GM12878 (cell line): ENCODE measurements at regions not wholly inside any gene's neighbourhood (a gene's known extent, or its start where the extent isn't known, plus 50 kb on each side); places are given as distances from the start of the nearest gene placed in this dataset.

Experiments
- ATAC-seq: fragments of 200-7000 bp; cut with Tn5 transposase; 3 replicates; pipeline ENCODE4 v1.9.1; 2020; ENCODE audit warnings: mild to moderate bottlenecking, moderate library complexity
- BruUV-seq: library from RNA; stranded (reverse); fragments of 400-500 nt; replicated peaks from 2 replicates; lab custom pipeline; 2021; lab: Mats Ljungman, UMichigan
- CTCF ChIA-PET: fragments of 300-600 bp; sonication (Branson Sonifier 250); formaldehyde crosslinking; extraction: SDS; loops from one replicate; lab custom pipeline; 2021; ENCODE audit warnings: inconsistent platforms; lab: Yijun Ruan, JAX
- POLR2A ChIA-PET: fragments of 350-600 bp; formaldehyde crosslinking; extraction: SDS; loops from one replicate; lab custom pipeline; 2021; ENCODE audit warnings: inconsistent platforms; lab: Charles Lee
- RAD21 ChIA-PET: fragments of 300-600 bp; sonication (Branson Sonifier 250); formaldehyde crosslinking; loops from one replicate; lab custom pipeline; 2023; ENCODE audit warnings: antibody characterized with exemption; ENCODE audit not compliant: unreplicated experiment; lab: Charles Lee
- SMC1A ChIA-PET: fragments of 300-600 bp; sonication (Branson Sonifier 250); formaldehyde crosslinking; loops from one replicate; lab custom pipeline; 2023; ENCODE audit not compliant: unreplicated experiment, uncharacterized antibody; lab: Charles Lee
- DNase-seq: peaks from one replicate; pipeline ENCODE4 v3.0.0-alpha.2; 2011; ENCODE audit warnings: low read depth, low spot score
- FAIRE-seq: peaks from 3 replicates; lab custom pipeline; 2011; peaks lifted over from hg19 to GRCh38; lab: Jason Lieb, UNC
- H2AFZ ChIP-seq: 2 replicates; pipeline ENCODE4 v1.6.0; 2011; ENCODE audit warnings: low read depth, low read length, control low read depth; ENCODE audit not compliant: control insufficient read depth
- H3K27ac ChIP-seq: 2 replicates; pipeline ENCODE4 v1.5.1; 2011; ENCODE audit warnings: control low read depth; ENCODE audit not compliant: control insufficient read depth, insufficient read depth
- H3K27me3 ChIP-seq, 2 experiments: replicated peaks in 1 of 2; 2 replicates each; pipeline versions ENCODE4 v1.6.0 to v1.6.1; 2011; ENCODE audit warnings: low read length in 1 of 2; ENCODE audit not compliant: control insufficient read depth in 2 of 2, insufficient read depth in 2 of 2
- H3K36me3 ChIP-seq, 2 experiments: 2 replicates each; pipeline ENCODE4 v1.5.1; 2011; ENCODE audit warnings: low read length in 1 of 2; ENCODE audit not compliant: control insufficient read depth in 2 of 2, insufficient read depth in 2 of 2
- H3K4me1 ChIP-seq: 2 replicates; pipeline ENCODE4 v1.6.1; 2011; ENCODE audit warnings: mild to moderate bottlenecking, low read length, moderate library complexity, mixed read lengths; ENCODE audit not compliant: control insufficient read depth, insufficient read depth
- H3K4me2 ChIP-seq: 2 replicates; pipeline ENCODE4 v1.6.0; 2011; ENCODE audit warnings: control low read depth; ENCODE audit not compliant: control insufficient read depth, insufficient read depth
- H3K4me3 ChIP-seq: fragments of 200-600 bp; sonication (generic); 2 replicates; pipeline ENCODE4 v1.5.1; 2016
- H3K79me2 ChIP-seq: 2 replicates; pipeline ENCODE4 v1.6.0; 2011; ENCODE audit warnings: low read length; ENCODE audit not compliant: control insufficient read depth, insufficient read depth
- H3K9ac ChIP-seq: 2 replicates; pipeline ENCODE4 v1.8.0; 2011; ENCODE audit warnings: low read length, control low read depth, mixed read lengths; ENCODE audit not compliant: control insufficient read depth, insufficient read depth
- H3K9me3 ChIP-seq: replicated peaks from 3 replicates; pipeline ENCODE4 v1.5.1; 2011; ENCODE audit warnings: mild to moderate bottlenecking, low read length; ENCODE audit not compliant: control insufficient read depth, insufficient read depth
- H4K20me1 ChIP-seq: 2 replicates; pipeline ENCODE4 v1.6.0; 2011; ENCODE audit not compliant: control insufficient read depth, insufficient read depth
- BHLHE40 ChIP-seq, 2 experiments: fragments of 450-650 bp in 1 of 2; IDR thresholded peaks; 2 replicates each; pipeline ENCODE4 v1.6.1; 2011 to 2017; ENCODE audit warnings: low read depth in 2 of 2, borderline replicate concordance in 1 of 2, improper control_type of control experiment in 1 of 2, low read length in 1 of 2, mild to moderate bottlenecking in 1 of 2
- CBX3 ChIP-seq: fragments of 200-600 bp; sonication (generic); IDR thresholded peaks from 2 replicates; pipeline ENCODE4 v1.6.1; 2016; ENCODE audit warnings: low read depth, borderline replicate concordance
- HDAC2 ChIP-seq: fragments of 200-600 bp; sonication (generic); IDR thresholded peaks from 2 replicates; pipeline ENCODE4 v1.6.1; 2017
- NR2C1 ChIP-seq: fragments of 450-650 bp; IDR thresholded peaks from 2 replicates; pipeline ENCODE4 v1.6.1; 2017; ENCODE audit warnings: antibody characterized with exemption, mild to moderate bottlenecking, moderate library complexity
- POLR2AphosphoS2 ChIP-seq: IDR thresholded peaks from 2 replicates; pipeline ENCODE4 v1.6.1; 2011; ENCODE audit warnings: low read depth, mild to moderate bottlenecking, low read length, improper control_type of control experiment, moderate library complexity
- POLR2AphosphoS5 ChIP-seq: IDR thresholded peaks from 2 replicates; pipeline ENCODE4 v1.6.1; 2011; ENCODE audit warnings: mild to moderate bottlenecking, low read length, inconsistent platforms
- SMAD5 ChIP-seq: IDR thresholded peaks from 2 replicates; pipeline ENCODE4 v1.6.1; 2016; ENCODE audit warnings: antibody characterized with exemption, low read depth
- SRF ChIP-seq, 2 experiments: IDR thresholded peaks; 2 replicates each; pipeline ENCODE4 v1.6.1; 2011; ENCODE audit warnings: low read depth in 2 of 2, low read length in 2 of 2, mild to moderate bottlenecking in 1 of 2, moderate library complexity in 1 of 2
- TAF1 ChIP-seq: IDR thresholded peaks from 2 replicates; pipeline ENCODE4 v1.6.1; 2011; ENCODE audit warnings: mild to moderate bottlenecking, low read depth, low read length, borderline replicate concordance
- ZZZ3 ChIP-seq: IDR thresholded peaks from 2 replicates; pipeline ENCODE4 v1.6.1; 2011; ENCODE audit warnings: low read depth; ENCODE audit not compliant: control insufficient read depth, insufficient read length
- WGBS: methylation state at CpG from one replicate; pipeline ENCODE4 v1.1.6; 2016; ENCODE audit warnings: low lambda C conversion rate; ENCODE audit not compliant: insufficient replicate concordance, insufficient coverage; ENCODE audit errors: missing lambda C conversion rate; 5-methylcytosine and 5-hydroxymethylcytosine counted together
- in situ Hi-C: fragments of 300-500 bp; cut with MboI; formaldehyde crosslinking; loops from 9 replicates; pipeline ENCODE4 v1.14.3; 2018; ENCODE audit warnings: mixed read lengths
- intact Hi-C: fragments of 100-400 bp; cut with micrococcal nuclease; formaldehyde crosslinking; loops from one replicate; pipeline ENCODE4 v1.14.2; 2022; ENCODE audit not compliant: unreplicated experiment
- TF ChIP-seq, protein P1 (sequence below): fragments of 450-650 bp; IDR thresholded peaks from 2 replicates; pipeline ENCODE4 v1.6.1; 2016; ENCODE audit warnings: mild to moderate bottlenecking
- TF ChIP-seq, protein P2 (sequence below): fragments of 450-650 bp; IDR thresholded peaks from 2 replicates; pipeline ENCODE4 v1.6.1; 2017; ENCODE audit warnings: mild to moderate bottlenecking
- TF ChIP-seq, protein P3 (sequence below): fragments of 450-650 bp; IDR thresholded peaks from 2 replicates; pipeline ENCODE4 v1.6.1; 2017; ENCODE audit warnings: mild to moderate bottlenecking, moderate library complexity
- TF ChIP-seq, protein P4 (sequence below): fragments of 450-650 bp; IDR thresholded peaks from 2 replicates; pipeline ENCODE4 v1.6.1; 2018; ENCODE audit warnings: borderline replicate concordance, mild to moderate bottlenecking; ENCODE audit not compliant: partially characterized antibody

DNA sequence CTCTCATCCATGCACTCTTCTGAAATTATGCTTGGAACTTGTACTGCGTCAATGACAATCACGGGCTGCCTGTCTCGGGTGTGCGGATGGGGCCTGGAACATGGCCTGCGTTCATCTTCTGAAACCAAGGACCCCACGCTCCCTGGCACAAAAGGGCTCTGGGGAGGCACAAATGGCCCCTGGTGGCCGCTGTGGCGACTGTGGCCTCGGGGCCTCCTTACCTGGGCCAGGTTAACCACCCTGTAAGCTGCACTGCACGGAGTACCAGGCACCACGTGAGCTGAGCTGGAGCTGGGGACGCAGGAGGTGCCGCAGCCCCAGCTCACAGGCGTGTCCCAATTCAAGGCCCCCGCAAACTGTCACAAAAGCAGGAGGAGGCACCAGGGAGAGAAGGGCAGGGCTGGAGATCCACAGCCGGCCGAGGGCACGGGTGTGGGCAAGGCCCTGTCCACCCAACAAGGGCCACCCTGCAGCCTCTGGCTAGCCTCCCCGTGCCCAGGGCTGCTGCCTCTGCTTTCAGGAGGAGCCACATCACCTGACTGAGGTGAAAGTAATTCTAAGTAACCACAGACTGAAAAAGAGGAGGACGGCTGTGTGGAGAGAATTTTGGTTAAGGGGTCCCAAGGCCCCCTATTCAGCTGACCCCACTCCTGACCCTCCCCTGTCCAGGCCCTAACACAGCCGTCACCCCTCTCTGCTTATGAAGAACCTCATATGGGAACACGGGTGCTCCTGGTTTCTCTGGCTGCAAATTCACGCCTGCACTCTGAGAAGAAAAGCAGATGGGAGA is 61.1 kb upstream of the GALNT9 start:
- Histone ChIP-seq H3K4me3 (no peak overlapping the region), H3K27ac (no peak overlapping the region), H3K9ac (no peak overlapping the region), H2AFZ (no peak overlapping the region), H3K36me3 (no peaks in the 10 kb centered on the region), H3K79me2 (no peaks in the 10 kb centered on the region), H3K9me3 (no peaks in the 10 kb centered on the region), H3K4me2 (no peak overlapping the region), H3K4me1 (no peaks in the 10 kb centered on the region), H3K27me3 (no peaks in the 10 kb centered on the region; a peak in 3 of 4 replicates), H4K20me1 (no peaks in the 10 kb centered on the region)
- in situ Hi-C loops (no loop called here), intact Hi-C loops (no loop called here)
- ChIA-PET CTCF (no interaction called here), SMC1A (no interaction called here), POLR2A (no interaction called here), RAD21 (no interaction called here)
- DNase-seq, result no peak
- BruUV-seq, result no TSS peak
- WGBS, result 42% methylated on average over 23 of the region's 23 CpGs
- ATAC-seq, result no peak
- FAIRE-seq, result no peak
- TF ChIP-seq, protein P1, sequence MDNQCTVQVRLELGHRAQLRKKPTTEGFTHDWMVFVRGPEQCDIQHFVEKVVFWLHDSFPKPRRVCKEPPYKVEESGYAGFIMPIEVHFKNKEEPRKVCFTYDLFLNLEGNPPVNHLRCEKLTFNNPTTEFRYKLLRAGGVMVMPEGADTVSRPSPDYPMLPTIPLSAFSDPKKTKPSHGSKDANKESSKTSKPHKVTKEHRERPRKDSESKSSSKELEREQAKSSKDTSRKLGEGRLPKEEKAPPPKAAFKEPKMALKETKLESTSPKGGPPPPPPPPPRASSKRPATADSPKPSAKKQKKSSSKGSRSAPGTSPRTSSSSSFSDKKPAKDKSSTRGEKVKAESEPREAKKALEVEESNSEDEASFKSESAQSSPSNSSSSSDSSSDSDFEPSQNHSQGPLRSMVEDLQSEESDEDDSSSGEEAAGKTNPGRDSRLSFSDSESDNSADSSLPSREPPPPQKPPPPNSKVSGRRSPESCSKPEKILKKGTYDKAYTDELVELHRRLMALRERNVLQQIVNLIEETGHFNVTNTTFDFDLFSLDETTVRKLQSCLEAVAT, result no peak
- TF ChIP-seq, protein P2, sequence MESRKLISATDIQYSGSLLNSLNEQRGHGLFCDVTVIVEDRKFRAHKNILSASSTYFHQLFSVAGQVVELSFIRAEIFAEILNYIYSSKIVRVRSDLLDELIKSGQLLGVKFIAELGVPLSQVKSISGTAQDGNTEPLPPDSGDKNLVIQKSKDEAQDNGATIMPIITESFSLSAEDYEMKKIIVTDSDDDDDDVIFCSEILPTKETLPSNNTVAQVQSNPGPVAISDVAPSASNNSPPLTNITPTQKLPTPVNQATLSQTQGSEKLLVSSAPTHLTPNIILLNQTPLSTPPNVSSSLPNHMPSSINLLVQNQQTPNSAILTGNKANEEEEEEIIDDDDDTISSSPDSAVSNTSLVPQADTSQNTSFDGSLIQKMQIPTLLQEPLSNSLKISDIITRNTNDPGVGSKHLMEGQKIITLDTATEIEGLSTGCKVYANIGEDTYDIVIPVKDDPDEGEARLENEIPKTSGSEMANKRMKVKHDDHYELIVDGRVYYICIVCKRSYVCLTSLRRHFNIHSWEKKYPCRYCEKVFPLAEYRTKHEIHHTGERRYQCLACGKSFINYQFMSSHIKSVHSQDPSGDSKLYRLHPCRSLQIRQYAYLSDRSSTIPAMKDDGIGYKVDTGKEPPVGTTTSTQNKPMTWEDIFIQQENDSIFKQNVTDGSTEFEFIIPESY, result no peak
- TF ChIP-seq POLR2AphosphoS5 (no peak), TAF1 (no peak), CBX3 (no peak), ZZZ3 (no peak), POLR2AphosphoS2 (no peak), BHLHE40 (IDR thresholded peaks at IDR 0.05; ENCODE audit: borderline replicate concordance in 1 of 2, low read depth in 2 of 2, low read length in 1 of 2) (no peak), SMAD5 (no peak), HDAC2 (no peak), NR2C1 (no peak), SRF (IDR thresholded peaks at IDR 0.05; ENCODE audit: low read depth in 2 of 2, low read length in 2 of 2) (no peak)
- TF ChIP-seq, protein P3, sequence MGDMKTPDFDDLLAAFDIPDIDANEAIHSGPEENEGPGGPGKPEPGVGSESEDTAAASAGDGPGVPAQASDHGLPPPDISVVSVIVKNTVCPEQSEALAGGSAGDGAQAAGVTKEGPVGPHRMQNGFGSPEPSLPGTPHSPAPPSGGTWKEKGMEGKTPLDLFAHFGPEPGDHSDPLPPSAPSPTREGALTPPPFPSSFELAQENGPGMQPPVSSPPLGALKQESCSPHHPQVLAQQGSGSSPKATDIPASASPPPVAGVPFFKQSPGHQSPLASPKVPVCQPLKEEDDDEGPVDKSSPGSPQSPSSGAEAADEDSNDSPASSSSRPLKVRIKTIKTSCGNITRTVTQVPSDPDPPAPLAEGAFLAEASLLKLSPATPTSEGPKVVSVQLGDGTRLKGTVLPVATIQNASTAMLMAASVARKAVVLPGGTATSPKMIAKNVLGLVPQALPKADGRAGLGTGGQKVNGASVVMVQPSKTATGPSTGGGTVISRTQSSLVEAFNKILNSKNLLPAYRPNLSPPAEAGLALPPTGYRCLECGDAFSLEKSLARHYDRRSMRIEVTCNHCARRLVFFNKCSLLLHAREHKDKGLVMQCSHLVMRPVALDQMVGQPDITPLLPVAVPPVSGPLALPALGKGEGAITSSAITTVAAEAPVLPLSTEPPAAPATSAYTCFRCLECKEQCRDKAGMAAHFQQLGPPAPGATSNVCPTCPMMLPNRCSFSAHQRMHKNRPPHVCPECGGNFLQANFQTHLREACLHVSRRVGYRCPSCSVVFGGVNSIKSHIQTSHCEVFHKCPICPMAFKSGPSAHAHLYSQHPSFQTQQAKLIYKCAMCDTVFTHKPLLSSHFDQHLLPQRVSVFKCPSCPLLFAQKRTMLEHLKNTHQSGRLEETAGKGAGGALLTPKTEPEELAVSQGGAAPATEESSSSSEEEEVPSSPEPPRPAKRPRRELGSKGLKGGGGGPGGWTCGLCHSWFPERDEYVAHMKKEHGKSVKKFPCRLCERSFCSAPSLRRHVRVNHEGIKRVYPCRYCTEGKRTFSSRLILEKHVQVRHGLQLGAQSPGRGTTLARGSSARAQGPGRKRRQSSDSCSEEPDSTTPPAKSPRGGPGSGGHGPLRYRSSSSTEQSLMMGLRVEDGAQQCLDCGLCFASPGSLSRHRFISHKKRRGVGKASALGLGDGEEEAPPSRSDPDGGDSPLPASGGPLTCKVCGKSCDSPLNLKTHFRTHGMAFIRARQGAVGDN, result no peak
- TF ChIP-seq, protein P4, sequence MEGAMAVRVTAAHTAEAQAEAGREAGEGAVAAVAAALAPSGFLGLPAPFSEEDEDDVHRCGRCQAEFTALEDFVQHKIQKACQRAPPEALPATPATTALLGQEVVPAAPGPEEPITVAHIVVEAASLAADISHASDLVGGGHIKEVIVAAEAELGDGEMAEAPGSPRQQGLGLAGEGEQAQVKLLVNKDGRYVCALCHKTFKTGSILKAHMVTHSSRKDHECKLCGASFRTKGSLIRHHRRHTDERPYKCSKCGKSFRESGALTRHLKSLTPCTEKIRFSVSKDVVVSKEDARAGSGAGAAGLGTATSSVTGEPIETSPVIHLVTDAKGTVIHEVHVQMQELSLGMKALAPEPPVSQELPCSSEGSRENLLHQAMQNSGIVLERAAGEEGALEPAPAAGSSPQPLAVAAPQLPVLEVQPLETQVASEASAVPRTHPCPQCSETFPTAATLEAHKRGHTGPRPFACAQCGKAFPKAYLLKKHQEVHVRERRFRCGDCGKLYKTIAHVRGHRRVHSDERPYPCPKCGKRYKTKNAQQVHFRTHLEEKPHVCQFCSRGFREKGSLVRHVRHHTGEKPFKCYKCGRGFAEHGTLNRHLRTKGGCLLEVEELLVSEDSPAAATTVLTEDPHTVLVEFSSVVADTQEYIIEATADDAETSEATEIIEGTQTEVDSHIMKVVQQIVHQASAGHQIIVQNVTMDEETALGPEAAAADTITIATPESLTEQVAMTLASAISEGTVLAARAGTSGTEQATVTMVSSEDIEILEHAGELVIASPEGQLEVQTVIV, result no peak
